ENCODE measurements at regions not wholly inside any gene's neighbourhood (a gene's known extent, or its start where the extent isn't known, plus 50 kb on each side); places are given as distances from the start of the nearest gene placed in this dataset.

DNA sequence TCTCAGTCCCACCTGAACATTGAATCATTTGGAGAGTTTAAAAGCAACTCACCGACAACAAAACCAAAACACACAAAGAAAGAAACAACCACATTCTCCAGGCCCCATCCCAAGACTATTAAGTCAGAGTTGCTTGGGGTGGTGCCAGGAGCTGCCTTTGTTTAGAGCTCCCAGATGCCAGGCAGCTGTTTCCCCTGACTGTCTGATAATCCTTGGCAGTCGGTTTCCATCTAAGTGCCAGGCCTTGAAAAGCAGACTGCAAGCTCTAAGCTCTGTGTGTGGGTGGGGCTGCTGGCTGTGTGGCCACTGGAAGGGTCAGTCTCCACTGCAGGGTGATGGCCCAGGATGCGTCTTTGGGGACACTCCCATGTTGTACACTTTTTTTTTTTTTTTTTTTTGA is 255.3 kb upstream of the AGAP1 start:
- TF ChIP-seq, protein P1, sequence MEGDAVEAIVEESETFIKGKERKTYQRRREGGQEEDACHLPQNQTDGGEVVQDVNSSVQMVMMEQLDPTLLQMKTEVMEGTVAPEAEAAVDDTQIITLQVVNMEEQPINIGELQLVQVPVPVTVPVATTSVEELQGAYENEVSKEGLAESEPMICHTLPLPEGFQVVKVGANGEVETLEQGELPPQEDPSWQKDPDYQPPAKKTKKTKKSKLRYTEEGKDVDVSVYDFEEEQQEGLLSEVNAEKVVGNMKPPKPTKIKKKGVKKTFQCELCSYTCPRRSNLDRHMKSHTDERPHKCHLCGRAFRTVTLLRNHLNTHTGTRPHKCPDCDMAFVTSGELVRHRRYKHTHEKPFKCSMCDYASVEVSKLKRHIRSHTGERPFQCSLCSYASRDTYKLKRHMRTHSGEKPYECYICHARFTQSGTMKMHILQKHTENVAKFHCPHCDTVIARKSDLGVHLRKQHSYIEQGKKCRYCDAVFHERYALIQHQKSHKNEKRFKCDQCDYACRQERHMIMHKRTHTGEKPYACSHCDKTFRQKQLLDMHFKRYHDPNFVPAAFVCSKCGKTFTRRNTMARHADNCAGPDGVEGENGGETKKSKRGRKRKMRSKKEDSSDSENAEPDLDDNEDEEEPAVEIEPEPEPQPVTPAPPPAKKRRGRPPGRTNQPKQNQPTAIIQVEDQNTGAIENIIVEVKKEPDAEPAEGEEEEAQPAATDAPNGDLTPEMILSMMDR (IDR thresholded peaks at IDR 0.05), result no peak
- no peak for TF ChIP-seq POLR2A (IDR thresholded peaks at IDR 0.05)
